HEK293 (cell line): ENCODE measurements at regions not wholly inside any gene's neighbourhood (a gene's known extent, or its start where the extent isn't known, plus 50 kb on each side); places are given as distances from the start of the nearest gene placed in this dataset.

Experiments
- CTCF ChIA-PET: fragments of 350-600 bp; formaldehyde crosslinking; extraction: SDS; loops from one replicate; lab custom pipeline; 2021; ENCODE audit warnings: antibody characterized with exemption; lab: Yijun Ruan, JAX
- POLR2A ChIA-PET: fragments of 300-600 bp; formaldehyde crosslinking; extraction: SDS; loops from one replicate; lab custom pipeline; 2020; ENCODE audit warnings: antibody characterized with exemption, inconsistent platforms; lab: Yijun Ruan, JAX
- H3K27ac ChIP-seq: fragments of 200-500 bp; sonication (Bioruptor generic); 2 replicates; pipeline ENCODE4 v1.5.1; 2014; ENCODE audit warnings: low read depth, low read length, control low read depth, inconsistent platforms; ENCODE audit errors: extremely low read depth
- H3K36me3 ChIP-seq, 2 experiments: fragments of 200-500 bp in 1 of 2; sonication (Bioruptor generic) in 1 of 2; 1 replicate in 1 of 2; 2 replicates in 1 of 2; pipeline ENCODE4 v1.5.1; 2014 to 2017; ENCODE audit warnings: inconsistent platforms in 2 of 2, low read length in 2 of 2; ENCODE audit not compliant: control insufficient read depth in 2 of 2, insufficient read depth in 1 of 2
- H3K4me1 ChIP-seq: fragments of 200-500 bp; sonication (Bioruptor generic); 2 replicates; pipeline ENCODE4 v1.5.1; 2014; ENCODE audit warnings: mild to moderate bottlenecking, low read length, inconsistent platforms; ENCODE audit not compliant: control insufficient read depth, insufficient read depth
- H3K4me3 ChIP-seq: 2 replicates; pipeline ENCODE4 v1.5.1; 2011; ENCODE audit warnings: low read depth, mild to moderate bottlenecking, control low read depth, low read length, moderate library complexity
- H3K9me3 ChIP-seq: fragments of 200-500 bp; sonication (Bioruptor generic); 2 replicates; pipeline ENCODE4 v1.5.1; 2014; ENCODE audit warnings: low read depth, low read length, inconsistent platforms; ENCODE audit not compliant: control insufficient read depth, insufficient read depth
- GLI2 ChIP-seq: fragments of 450-650 bp; formaldehyde crosslinking; IDR thresholded peaks from 2 replicates; pipeline ENCODE4; 2017; ENCODE audit warnings: missing biosample characterization, missing genetic modification characterization, low read depth, borderline replicate concordance
- GLIS1 ChIP-seq: fragments of 450-650 bp; formaldehyde crosslinking; IDR thresholded peaks from 2 replicates; pipeline ENCODE4 v1.5.1; 2016; ENCODE audit warnings: missing biosample characterization, missing genetic modification characterization
- ZBTB1 ChIP-seq: fragments of 450-650 bp; formaldehyde crosslinking; IDR thresholded peaks from 2 replicates; pipeline ENCODE4 v1.5.1; 2016; ENCODE audit warnings: missing biosample characterization, missing genetic modification characterization
- ZBTB8A ChIP-seq: fragments of 450-650 bp; formaldehyde crosslinking; IDR thresholded peaks from 2 replicates; pipeline ENCODE4 v1.5.1; 2016; ENCODE audit warnings: missing biosample characterization, missing genetic modification characterization
- ZFP3 ChIP-seq: fragments of 450-650 bp; formaldehyde crosslinking; IDR thresholded peaks from 2 replicates; pipeline ENCODE4 v1.5.1; 2016; ENCODE audit warnings: low read depth, missing biosample characterization, missing genetic modification characterization
- ZFP69B ChIP-seq: fragments of 450-650 bp; formaldehyde crosslinking; IDR thresholded peaks from 2 replicates; pipeline ENCODE4 v1.5.1; 2016; ENCODE audit warnings: missing biosample characterization, missing genetic modification characterization
- ZNF114 ChIP-seq: fragments of 450-650 bp; formaldehyde crosslinking; IDR thresholded peaks from 2 replicates; pipeline ENCODE4 v1.5.0; 2017; ENCODE audit warnings: missing biosample characterization, missing genetic modification characterization
- ZNF174 ChIP-seq: fragments of 450-650 bp; formaldehyde crosslinking; IDR thresholded peaks from 2 replicates; pipeline ENCODE4 v1.5.0; 2017; ENCODE audit warnings: missing biosample characterization, mild to moderate bottlenecking, missing genetic modification characterization
- ZNF211 ChIP-seq: fragments of 450-650 bp; formaldehyde crosslinking; IDR thresholded peaks from 2 replicates; pipeline ENCODE4 v1.5.1; 2016; ENCODE audit warnings: low read depth, missing biosample characterization, missing genetic modification characterization
- ZNF324 ChIP-seq: fragments of 450-650 bp; formaldehyde crosslinking; IDR thresholded peaks from 2 replicates; pipeline ENCODE4 v1.5.1; 2016; ENCODE audit warnings: missing biosample characterization, missing genetic modification characterization
- ZNF366 ChIP-seq: fragments of 450-650 bp; formaldehyde crosslinking; conservative IDR thresholded peaks from 2 replicates; pipeline ENCODE4 v1.5.1; 2016; ENCODE audit warnings: missing biosample characterization, missing genetic modification characterization
- ZNF37A ChIP-seq: fragments of 450-650 bp; IDR thresholded peaks from 2 replicates; pipeline ENCODE4 v1.5.1; 2018; ENCODE audit warnings: missing biosample characterization, missing genetic modification characterization
- ZNF404 ChIP-seq: fragments of 450-650 bp; formaldehyde crosslinking; IDR thresholded peaks from 2 replicates; pipeline ENCODE4 v1.5.1; 2017; ENCODE audit warnings: missing biosample characterization, missing genetic modification characterization
- ZNF610 ChIP-seq: fragments of 450-650 bp; formaldehyde crosslinking; IDR thresholded peaks from 2 replicates; pipeline ENCODE4 v1.5.1; 2016; ENCODE audit warnings: missing biosample characterization, missing genetic modification characterization, borderline replicate concordance
- ZNF670 ChIP-seq: fragments of 450-650 bp; formaldehyde crosslinking; IDR thresholded peaks from 2 replicates; pipeline ENCODE4 v1.5.1; 2016; ENCODE audit warnings: missing biosample characterization, missing genetic modification characterization, low read depth
- ZNF707 ChIP-seq: fragments of 450-650 bp; formaldehyde crosslinking; IDR thresholded peaks from 2 replicates; pipeline ENCODE4 v1.5.1; 2016; ENCODE audit warnings: missing biosample characterization, missing genetic modification characterization
- TF ChIP-seq, protein P1 (sequence below): fragments of 450-650 bp; formaldehyde crosslinking; IDR thresholded peaks from 2 replicates; pipeline ENCODE4 v1.5.1; 2016; ENCODE audit warnings: missing biosample characterization, missing genetic modification characterization
- TF ChIP-seq, protein P2 (sequence below): fragments of 450-650 bp; formaldehyde crosslinking; IDR thresholded peaks from 2 replicates; pipeline ENCODE4 v1.5.1; 2016; ENCODE audit warnings: missing biosample characterization, missing genetic modification characterization, borderline replicate concordance
- TF ChIP-seq, protein P3 (sequence below): fragments of 450-650 bp; formaldehyde crosslinking; IDR thresholded peaks from 2 replicates; pipeline ENCODE4 v1.5.1; 2016; ENCODE audit warnings: missing biosample characterization, missing genetic modification characterization

DNA sequence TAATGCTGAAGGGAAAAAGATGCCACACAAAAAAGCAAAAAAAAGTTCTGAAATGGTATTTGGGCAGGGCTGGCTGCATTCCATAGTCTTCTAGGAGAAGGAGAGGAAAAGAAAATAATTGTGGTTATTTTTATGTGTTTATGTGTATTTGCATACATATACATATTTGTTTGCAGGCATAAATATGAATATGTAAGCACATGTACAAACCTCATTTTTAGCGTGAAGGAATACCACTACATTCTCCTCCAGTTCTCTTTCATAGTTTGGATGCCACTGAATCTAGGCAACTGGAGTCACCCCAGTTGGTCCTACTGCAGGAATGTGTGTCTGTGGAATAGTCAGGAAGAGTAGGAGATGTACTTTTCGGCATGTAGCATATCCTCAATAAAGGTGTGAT, 181.1 kb downstream of the YTHDC2 start:
- POLR2A ChIA-PET, result no interaction called here
- CTCF ChIA-PET, result interaction anchor here (0.7 to 0.9 kb wide), 3 partner anchors 14 to 756 kb away, joined by 3 to 4 read pairs (median 4); no protein-coding TSS in a partner anchor
- H3K27ac ChIP-seq, result no peak overlapping the region
- no peak overlapping the region for H3K4me3 ChIP-seq
- no peak for TF ChIP-seq ZNF211 (tag by site-specific recombination)
- TF ChIP-seq ZNF707, result no peak
- no peak for TF ChIP-seq ZNF366 (tag by site-specific recombination)
- no peak for TF ChIP-seq ZBTB1 (tag by site-specific recombination)
- TF ChIP-seq ZFP69B, result no peak
- no peak for TF ChIP-seq ZNF670 (tag by site-specific recombination)
- TF ChIP-seq, protein P1, sequence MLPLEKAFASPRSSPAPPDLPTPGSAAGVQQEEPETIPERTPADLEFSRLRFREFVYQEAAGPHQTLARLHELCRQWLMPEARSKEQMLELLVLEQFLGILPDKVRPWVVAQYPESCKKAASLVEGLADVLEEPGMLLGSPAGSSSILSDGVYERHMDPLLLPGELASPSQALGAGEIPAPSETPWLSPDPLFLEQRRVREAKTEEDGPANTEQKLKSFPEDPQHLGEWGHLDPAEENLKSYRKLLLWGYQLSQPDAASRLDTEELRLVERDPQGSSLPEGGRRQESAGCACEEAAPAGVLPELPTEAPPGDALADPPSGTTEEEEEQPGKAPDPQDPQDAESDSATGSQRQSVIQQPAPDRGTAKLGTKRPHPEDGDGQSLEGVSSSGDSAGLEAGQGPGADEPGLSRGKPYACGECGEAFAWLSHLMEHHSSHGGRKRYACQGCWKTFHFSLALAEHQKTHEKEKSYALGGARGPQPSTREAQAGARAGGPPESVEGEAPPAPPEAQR (tag by site-specific recombination), result no peak
- TF ChIP-seq, protein P2, sequence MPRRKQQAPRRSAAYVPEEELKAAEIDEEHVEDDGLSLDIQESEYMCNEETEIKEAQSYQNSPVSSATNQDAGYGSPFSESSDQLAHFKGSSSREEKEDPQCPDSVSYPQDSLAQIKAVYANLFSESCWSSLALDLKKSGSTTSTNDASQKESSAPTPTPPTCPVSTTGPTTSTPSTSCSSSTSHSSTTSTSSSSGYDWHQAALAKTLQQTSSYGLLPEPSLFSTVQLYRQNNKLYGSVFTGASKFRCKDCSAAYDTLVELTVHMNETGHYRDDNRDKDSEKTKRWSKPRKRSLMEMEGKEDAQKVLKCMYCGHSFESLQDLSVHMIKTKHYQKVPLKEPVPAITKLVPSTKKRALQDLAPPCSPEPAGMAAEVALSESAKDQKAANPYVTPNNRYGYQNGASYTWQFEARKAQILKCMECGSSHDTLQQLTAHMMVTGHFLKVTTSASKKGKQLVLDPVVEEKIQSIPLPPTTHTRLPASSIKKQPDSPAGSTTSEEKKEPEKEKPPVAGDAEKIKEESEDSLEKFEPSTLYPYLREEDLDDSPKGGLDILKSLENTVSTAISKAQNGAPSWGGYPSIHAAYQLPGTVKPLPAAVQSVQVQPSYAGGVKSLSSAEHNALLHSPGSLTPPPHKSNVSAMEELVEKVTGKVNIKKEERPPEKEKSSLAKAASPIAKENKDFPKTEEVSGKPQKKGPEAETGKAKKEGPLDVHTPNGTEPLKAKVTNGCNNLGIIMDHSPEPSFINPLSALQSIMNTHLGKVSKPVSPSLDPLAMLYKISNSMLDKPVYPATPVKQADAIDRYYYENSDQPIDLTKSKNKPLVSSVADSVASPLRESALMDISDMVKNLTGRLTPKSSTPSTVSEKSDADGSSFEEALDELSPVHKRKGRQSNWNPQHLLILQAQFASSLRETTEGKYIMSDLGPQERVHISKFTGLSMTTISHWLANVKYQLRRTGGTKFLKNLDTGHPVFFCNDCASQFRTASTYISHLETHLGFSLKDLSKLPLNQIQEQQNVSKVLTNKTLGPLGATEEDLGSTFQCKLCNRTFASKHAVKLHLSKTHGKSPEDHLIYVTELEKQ (tag by site-specific recombination), result no peak
- no peak for TF ChIP-seq ZBTB8A (tag by site-specific recombination)
- TF ChIP-seq ZNF610 (tag by site-specific recombination), result no peak
- no peak for TF ChIP-seq ZNF114 (tag by site-specific recombination)
- no peak for TF ChIP-seq ZNF37A (tag by site-specific recombination)
- no peak for TF ChIP-seq ZFP3 (tag by site-specific recombination)
- TF ChIP-seq ZNF324 (tag by site-specific recombination), result no peak
- no peak for TF ChIP-seq ZNF404 (tag by site-specific recombination)
- TF ChIP-seq ZNF174 (tag by site-specific recombination), result no peak
- H3K9me3 ChIP-seq, result no peaks in the 10 kb centered on the region
- H3K4me1 ChIP-seq, result no peaks in the 10 kb centered on the region
- no peaks in the 10 kb centered on the region for H3K36me3 ChIP-seq

DNA sequence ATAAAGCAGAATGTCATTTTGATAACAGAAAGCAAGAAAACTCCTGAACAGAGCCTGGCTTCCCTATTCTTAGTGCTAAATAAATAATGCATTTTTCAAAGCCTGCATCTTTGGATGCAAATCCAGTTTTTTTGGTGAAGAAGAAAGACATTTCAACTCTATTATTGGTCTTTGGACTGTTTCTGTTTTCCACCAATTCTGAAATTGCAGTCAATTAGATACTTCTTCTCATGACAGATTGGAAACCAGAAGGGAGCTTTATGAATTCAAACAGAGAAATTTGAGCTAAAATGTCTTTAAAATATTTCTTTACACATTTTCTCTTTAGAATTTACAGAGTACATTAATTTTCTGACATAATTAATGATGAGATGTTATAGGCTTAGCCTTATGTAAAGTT, 189.8 kb downstream of the YTHDC2 start:
- TF ChIP-seq, protein P3, sequence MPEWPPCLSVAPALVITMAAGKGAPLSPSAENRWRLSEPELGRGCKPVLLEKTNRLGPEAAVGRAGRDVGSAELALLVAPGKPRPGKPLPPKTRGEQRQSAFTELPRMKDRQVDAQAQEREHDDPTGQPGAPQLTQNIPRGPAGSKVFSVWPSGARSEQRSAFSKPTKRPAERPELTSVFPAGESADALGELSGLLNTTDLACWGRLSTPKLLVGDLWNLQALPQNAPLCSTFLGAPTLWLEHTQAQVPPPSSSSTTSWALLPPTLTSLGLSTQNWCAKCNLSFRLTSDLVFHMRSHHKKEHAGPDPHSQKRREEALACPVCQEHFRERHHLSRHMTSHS (tag by site-specific recombination), result no peak
- TF ChIP-seq GLIS1 (tag by site-specific recombination) (no peak), GLI2 (tag by site-specific recombination) (no peak)
- TF ChIP-seq, all 188 proteins: peak for 0
- CTCF ChIA-PET, result no interaction called here
- POLR2A ChIA-PET, result no interaction called here

More for the DNA sequence above, 189.8 kb downstream of the YTHDC2 start:
- Histone ChIP-seq H3K9me3 (no peaks in the 10 kb centered on the region), H3K27ac (no peak overlapping the region), H3K4me3 (no peak overlapping the region), H3K4me1 (no peaks in the 10 kb centered on the region), H3K36me3 (no peaks in the 10 kb centered on the region)
